DMS114 treated with DMSO at 0.1 percent for 48 hours (cell line): ENCODE measurements at regions not wholly inside any gene's neighbourhood (a gene's known extent, or its start where the extent isn't known, plus 50 kb on each side); places are given as distances from the start of the nearest gene placed in this dataset.
"Not testable (repeated sequence)": the region's sequence is repeated elsewhere in the genome, so short reads cannot be mapped to it uniquely, and the experiment has no call there.

Experiments
- DNase-seq: peaks from one replicate; lab custom pipeline; 2025; ENCODE audit not compliant: unreplicated experiment; lab: John Stamatoyannopoulos, UW

GRCh38 chr1:73100216-73100615 is 817.9 kb upstream of the NEGR1 start:
- DNase-seq = peak; percentile 2

GRCh38 chr1:73097917-73098316 is 815.6 kb upstream of the NEGR1 start:
- no peak for DNase-seq

- no peak for DNase-seq
Observed at GRCh38 chr1:73096841-73097240, 814.5 kb upstream of the NEGR1 start.

- no peak for DNase-seq
Observed at GRCh38 chr1:73092383-73092782, 810.0 kb upstream of the NEGR1 start.

- no peak for DNase-seq
Observed at GRCh38 chr1:73066866-73067265, 784.5 kb upstream of the NEGR1 start.

- DNase-seq = no peak
Observed at GRCh38 chr1:73065339-73066041, 783.2 kb upstream of the NEGR1 start.

GRCh38 chr1:73056826-73057225 is 774.5 kb upstream of the NEGR1 start:
- DNase-seq = no peak

- no peak for DNase-seq
Observed at GRCh38 chr1:73044241-73045036, 762.1 kb upstream of the NEGR1 start.

GRCh38 chr1:73042403-73042802 is 760.1 kb upstream of the NEGR1 start:
- no peak for DNase-seq

- DNase-seq = no peak
Observed at GRCh38 chr1:73040811-73041210, 758.5 kb upstream of the NEGR1 start.

- no peak for DNase-seq
Observed at GRCh38 chr1:73034271-73034670, 751.9 kb upstream of the NEGR1 start.

- no peak for DNase-seq
Observed at GRCh38 chr1:73033640-73034039, 751.3 kb upstream of the NEGR1 start.

GRCh38 chr1:73029571-73029970 is 747.2 kb upstream of the NEGR1 start:
- DNase-seq = no peak

GRCh38 chr1:73026114-73026513 is 743.8 kb upstream of the NEGR1 start:
- no peak for DNase-seq

- DNase-seq = no peak
Observed at GRCh38 chr1:73009938-73010337, 727.6 kb upstream of the NEGR1 start.

GRCh38 chr1:73009311-73009710 is 727.0 kb upstream of the NEGR1 start:
- DNase-seq = no peak

GRCh38 chr1:72997624-72998023 is 715.3 kb upstream of the NEGR1 start:
- DNase-seq = no peak

- DNase-seq = no peak
Observed at GRCh38 chr1:72997041-72997440, 714.7 kb upstream of the NEGR1 start.

GRCh38 chr1:72987871-72988270 is 705.5 kb upstream of the NEGR1 start:
- DNase-seq = not testable (repeated sequence)

- no peak for DNase-seq
Observed at GRCh38 chr1:72986591-72987290, 704.4 kb upstream of the NEGR1 start.

- not testable (repeated sequence) for DNase-seq
Observed at GRCh38 chr1:72985024-72985423, 702.7 kb upstream of the NEGR1 start.

GRCh38 chr1:72983011-72983410 is 700.7 kb upstream of the NEGR1 start:
- DNase-seq = not testable (repeated sequence)
